ENCODE measurements at regions not wholly inside any gene's neighbourhood (a gene's known extent, or its start where the extent isn't known, plus 50 kb on each side); places are given as distances from the start of the nearest gene placed in this dataset.

DNA sequence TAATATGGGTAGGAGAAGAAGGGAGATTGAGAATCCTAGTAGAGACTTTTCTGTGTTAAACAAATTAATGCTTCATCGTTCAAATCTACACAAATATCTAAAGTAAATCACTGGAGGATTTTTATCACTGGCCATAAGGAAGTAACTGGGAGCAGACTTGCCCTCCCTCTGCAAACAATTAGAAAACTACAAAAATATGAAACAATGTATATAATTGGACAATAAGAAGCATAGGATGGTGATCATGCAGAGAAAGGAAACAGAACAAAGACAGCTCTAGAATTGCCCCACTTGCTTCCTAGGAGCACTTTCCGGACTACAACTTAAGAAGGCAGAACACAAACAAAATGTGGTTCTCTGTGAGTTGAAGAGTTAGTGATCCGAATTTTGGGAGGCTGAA is 452.7 kb upstream of the KLHL29 start:
- TF ChIP-seq, protein P1, sequence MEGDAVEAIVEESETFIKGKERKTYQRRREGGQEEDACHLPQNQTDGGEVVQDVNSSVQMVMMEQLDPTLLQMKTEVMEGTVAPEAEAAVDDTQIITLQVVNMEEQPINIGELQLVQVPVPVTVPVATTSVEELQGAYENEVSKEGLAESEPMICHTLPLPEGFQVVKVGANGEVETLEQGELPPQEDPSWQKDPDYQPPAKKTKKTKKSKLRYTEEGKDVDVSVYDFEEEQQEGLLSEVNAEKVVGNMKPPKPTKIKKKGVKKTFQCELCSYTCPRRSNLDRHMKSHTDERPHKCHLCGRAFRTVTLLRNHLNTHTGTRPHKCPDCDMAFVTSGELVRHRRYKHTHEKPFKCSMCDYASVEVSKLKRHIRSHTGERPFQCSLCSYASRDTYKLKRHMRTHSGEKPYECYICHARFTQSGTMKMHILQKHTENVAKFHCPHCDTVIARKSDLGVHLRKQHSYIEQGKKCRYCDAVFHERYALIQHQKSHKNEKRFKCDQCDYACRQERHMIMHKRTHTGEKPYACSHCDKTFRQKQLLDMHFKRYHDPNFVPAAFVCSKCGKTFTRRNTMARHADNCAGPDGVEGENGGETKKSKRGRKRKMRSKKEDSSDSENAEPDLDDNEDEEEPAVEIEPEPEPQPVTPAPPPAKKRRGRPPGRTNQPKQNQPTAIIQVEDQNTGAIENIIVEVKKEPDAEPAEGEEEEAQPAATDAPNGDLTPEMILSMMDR (IDR thresholded peaks at IDR 0.05) = no peak
- ATAC-seq (ENCODE audit: low FRiP score) = no peak

DNA sequence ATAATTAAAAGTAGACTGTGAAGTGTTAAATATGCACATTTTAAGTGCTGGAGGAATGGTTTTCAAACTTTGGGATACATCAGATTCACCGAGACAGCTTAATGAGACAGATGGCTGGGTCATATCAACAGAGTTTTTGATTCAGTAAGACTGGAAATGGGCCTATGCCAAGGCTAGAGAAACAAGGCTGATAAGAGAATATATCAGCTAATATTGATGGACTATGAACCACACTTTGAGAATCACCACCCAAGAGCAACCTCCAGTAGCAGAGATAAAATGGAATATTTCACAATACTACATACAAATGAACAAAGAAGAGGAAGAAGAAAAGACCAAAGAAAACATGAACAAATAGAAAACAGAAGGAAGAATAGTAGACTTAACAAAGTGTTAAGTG is 450.2 kb upstream of the KLHL29 start:
- DNase-seq (ENCODE audit: low spot score) (no peak), ATAC-seq (ENCODE audit: low FRiP score) (no peak)
- TF ChIP-seq, protein P1 (IDR thresholded peaks at IDR 0.05) = no peak

More for the DNA sequence above, 452.7 kb upstream of the KLHL29 start:
- DNase-seq (ENCODE audit: low spot score) = no peak

DNA sequence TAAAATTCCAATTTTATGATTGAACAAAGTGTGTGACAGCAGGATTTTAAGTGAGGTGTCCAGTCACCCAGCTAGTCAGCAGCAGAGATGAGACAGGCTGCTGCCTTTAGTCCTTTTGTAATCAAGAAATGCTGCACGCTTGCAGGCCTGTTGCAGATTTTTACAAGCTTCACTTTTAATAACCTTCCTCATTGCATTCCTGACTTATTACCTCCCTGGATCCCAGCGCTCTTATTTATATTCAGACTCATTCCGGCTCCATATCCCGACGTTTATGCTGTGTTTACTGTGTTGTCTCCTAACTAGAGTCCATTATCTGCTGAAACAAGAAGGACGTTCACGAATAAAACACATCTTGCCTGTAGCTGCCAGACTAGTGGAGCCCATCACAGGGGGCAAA is 442.5 kb upstream of the KLHL29 start:
- DNase-seq (ENCODE audit: low spot score) = no peak
- no peak for ATAC-seq (ENCODE audit: low FRiP score)
- TF ChIP-seq, protein P1 (IDR thresholded peaks at IDR 0.05) = no peak

DNA sequence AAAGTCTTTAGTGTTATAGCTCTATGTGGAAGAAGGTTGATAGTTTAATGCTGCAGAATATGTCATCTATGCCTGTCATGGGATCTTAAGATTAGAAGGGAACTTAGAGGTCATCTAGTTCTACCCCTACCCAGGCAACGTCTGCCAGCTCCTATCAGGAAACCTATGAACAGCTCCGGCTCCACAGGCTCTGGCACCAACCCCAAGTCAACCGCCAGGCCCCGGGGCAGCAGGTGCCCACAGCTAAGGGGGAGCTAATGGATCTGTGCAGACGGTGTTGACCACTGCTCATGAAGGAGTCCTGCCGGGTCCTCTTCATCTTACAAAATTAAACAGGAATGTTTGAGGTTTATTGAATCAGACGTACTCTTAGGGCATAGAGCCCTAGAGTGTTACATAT is 440.8 kb upstream of the KLHL29 start:
- TF ChIP-seq, protein P1 (IDR thresholded peaks at IDR 0.05) = no peak
- ATAC-seq (ENCODE audit: low FRiP score) = no peak
- DNase-seq (ENCODE audit: low spot score) = no peak

DNA sequence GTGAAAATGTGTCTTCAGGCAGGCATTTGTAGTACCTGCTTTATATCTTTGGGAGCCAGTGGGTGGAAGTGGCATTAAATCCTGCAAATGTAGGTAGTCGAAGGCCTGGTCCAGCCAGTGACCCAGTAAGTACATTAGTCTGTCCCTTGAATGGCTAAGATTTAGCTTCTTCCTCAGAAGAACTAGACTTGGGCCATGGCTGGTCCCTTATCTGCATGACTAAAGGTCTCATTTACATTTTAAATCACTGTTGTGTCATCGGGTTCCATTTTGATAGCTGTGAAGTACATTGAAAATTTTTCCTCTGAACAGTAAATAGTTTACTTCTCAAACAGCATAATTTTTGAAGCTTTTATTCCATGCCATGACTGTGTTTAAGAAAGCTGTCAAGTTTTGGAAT is 438.4 kb upstream of the KLHL29 start:
- DNase-seq (ENCODE audit: low spot score) (no peak), ATAC-seq (ENCODE audit: low FRiP score) (no peak)
- TF ChIP-seq, protein P1 (IDR thresholded peaks at IDR 0.05) = no peak

DNA sequence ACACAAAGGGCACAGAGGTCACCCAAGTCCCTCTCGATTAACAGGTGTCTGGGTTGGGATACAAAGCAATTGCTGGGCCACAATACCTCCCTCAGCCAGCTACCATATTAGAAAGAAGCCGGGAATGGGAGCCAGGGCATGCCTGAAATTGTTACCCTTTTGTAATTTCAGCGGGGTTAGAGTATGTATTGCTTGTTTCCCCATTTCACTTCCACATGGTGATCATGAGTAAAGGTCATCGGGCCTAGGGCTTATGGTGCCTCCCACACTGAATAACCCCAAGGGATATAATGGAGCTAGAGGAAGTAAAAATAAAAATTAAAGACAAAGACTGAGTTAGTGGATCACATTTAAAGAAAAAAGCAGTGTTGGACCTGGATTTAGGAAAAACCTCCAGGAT is 437.2 kb upstream of the KLHL29 start:
- DNase-seq (ENCODE audit: low spot score) (no peak), ATAC-seq (ENCODE audit: low FRiP score) (no peak)
- TF ChIP-seq, protein P1 (IDR thresholded peaks at IDR 0.05) = no peak

DNA sequence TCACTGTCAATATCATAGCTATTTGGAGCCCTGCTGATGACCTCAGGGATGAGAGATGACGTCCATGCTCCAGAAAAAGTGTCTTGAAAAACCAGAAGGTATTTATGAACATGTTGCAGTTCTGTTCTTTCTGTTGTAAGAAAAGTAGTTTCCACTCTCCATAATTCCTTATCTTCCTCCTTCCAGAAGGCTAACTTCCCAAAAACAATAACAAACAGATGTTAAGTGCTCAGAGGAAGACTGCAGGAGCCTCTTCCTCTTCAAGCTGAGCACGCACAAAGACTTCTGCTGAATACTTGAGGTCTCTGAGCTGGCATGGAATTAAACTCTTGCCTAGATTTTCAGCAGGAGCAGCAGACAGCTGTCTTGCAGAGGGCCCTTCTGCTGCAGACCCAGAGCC is 434.5 kb upstream of the KLHL29 start:
- ATAC-seq (ENCODE audit: low FRiP score) = no peak
- no peak for DNase-seq (ENCODE audit: low spot score)
- TF ChIP-seq, protein P1 (IDR thresholded peaks at IDR 0.05) = no peak

Data from omental fat pad (tissue), 3 donors.